KMS-11 (cell line): ENCODE measurements at regions not wholly inside any gene's neighbourhood (a gene's known extent, or its start where the extent isn't known, plus 50 kb on each side); places are given as distances from the start of the nearest gene placed in this dataset.

Experiments used
- H2AFZ ChIP-seq: fragments of 200-600 bp; sonication (generic); 2 replicates; pipeline ENCODE4 v1.6.1; 2016; ENCODE audit warnings: antibody characterized with exemption, mixed run types, low read depth
- H3K27ac ChIP-seq: fragments of 200-600 bp; sonication (generic); 2 replicates; pipeline ENCODE4 v1.6.1; 2016; ENCODE audit warnings: mild to moderate bottlenecking, mixed run types
- H3K27me3 ChIP-seq: fragments of 200-600 bp; sonication (generic); 2 replicates; pipeline ENCODE4 v1.6.1; 2017; ENCODE audit warnings: mild to moderate bottlenecking, low read depth, mixed run types, moderate library complexity; ENCODE audit not compliant: insufficient read depth
- H3K36me3 ChIP-seq: fragments of 200-600 bp; sonication (generic); 2 replicates; pipeline ENCODE4 v1.6.1; 2017; ENCODE audit warnings: mild to moderate bottlenecking, mixed run types; ENCODE audit not compliant: insufficient read depth
- H3K4me1 ChIP-seq: fragments of 200-600 bp; sonication (generic); 2 replicates; pipeline ENCODE4 v1.6.1; 2016; ENCODE audit warnings: mild to moderate bottlenecking, low read depth, mixed run types; ENCODE audit not compliant: poor library complexity, severe bottlenecking
- H3K4me2 ChIP-seq: fragments of 200-600 bp; sonication (generic); 2 replicates; pipeline ENCODE4 v1.7.0; 2016; ENCODE audit warnings: mild to moderate bottlenecking, mixed run types
- H3K4me3 ChIP-seq: fragments of 200-600 bp; sonication (generic); IDR thresholded peaks from 2 replicates; pipeline ENCODE4 v1.6.1; 2017; ENCODE audit warnings: low read depth, low read length, mixed read lengths; ENCODE audit not compliant: insufficient read depth
- H3K79me2 ChIP-seq: fragments of 200-600 bp; sonication (generic); 2 replicates; pipeline ENCODE4 v1.6.1; 2016; ENCODE audit warnings: low read depth, mixed run types; ENCODE audit not compliant: insufficient read depth
- H3K9ac ChIP-seq: fragments of 200-600 bp; sonication (generic); 2 replicates; pipeline ENCODE4 v1.6.1; 2016; ENCODE audit warnings: mild to moderate bottlenecking, mixed run types
- H4K20me1 ChIP-seq: fragments of 200-600 bp; sonication (generic); 2 replicates; pipeline ENCODE4 v1.6.1; 2016; ENCODE audit warnings: mild to moderate bottlenecking, mixed run types; ENCODE audit not compliant: insufficient read depth
- CTCF ChIP-seq: fragments of 200-600 bp; sonication (generic); conservative IDR thresholded peaks from 2 replicates; pipeline ENCODE4 v1.6.1; 2017; ENCODE audit warnings: low read depth, mild to moderate bottlenecking, antibody characterized with exemption, low read length, moderate library complexity, mixed read lengths

- TF ChIP-seq CTCF, result no peak
- H3K4me3 ChIP-seq, result no peak overlapping the region
- no peaks in the 10 kb centered on the region for H3K79me2 ChIP-seq
- no peaks in the 10 kb centered on the region for H3K36me3 ChIP-seq
- H3K4me1 ChIP-seq, result no peaks in the 10 kb centered on the region
- no peak overlapping the region for H3K27ac ChIP-seq
- H3K9ac ChIP-seq, result no peak overlapping the region
- no peak overlapping the region for H2AFZ ChIP-seq
- no peaks in the 10 kb centered on the region for H3K27me3 ChIP-seq
- no peak overlapping the region for H3K4me2 ChIP-seq
- no peaks in the 10 kb centered on the region for H4K20me1 ChIP-seq
These were observed 140.4 kb upstream of the BMPER start for GRCh38 chr7:33764752-33765451.

- H3K36me3 ChIP-seq, result no peaks in the 10 kb centered on the region
- no peak overlapping the region for H3K9ac ChIP-seq
- H3K27me3 ChIP-seq, result no peaks in the 10 kb centered on the region
- no peaks in the 10 kb centered on the region for H3K4me1 ChIP-seq
- no peak for TF ChIP-seq CTCF
- H3K4me3 ChIP-seq, result no peak overlapping the region
- no peak overlapping the region for H3K4me2 ChIP-seq
- H3K79me2 ChIP-seq, result no peaks in the 10 kb centered on the region
- no peak overlapping the region for H3K27ac ChIP-seq
- no peaks in the 10 kb centered on the region for H4K20me1 ChIP-seq
- H2AFZ ChIP-seq, result no peak overlapping the region
These were observed 138.9 kb upstream of the BMPER start for GRCh38 chr7:33766405-33766804.

- H4K20me1 ChIP-seq, result no peaks in the 10 kb centered on the region
- H2AFZ ChIP-seq, result no peak overlapping the region
- H3K79me2 ChIP-seq, result no peaks in the 10 kb centered on the region
- no peaks in the 10 kb centered on the region for H3K36me3 ChIP-seq
- no peaks in the 10 kb centered on the region for H3K27me3 ChIP-seq
- no peak overlapping the region for H3K4me3 ChIP-seq
- no peak overlapping the region for H3K27ac ChIP-seq
- no peak overlapping the region for H3K4me2 ChIP-seq
- no peak overlapping the region for H3K9ac ChIP-seq
- H3K4me1 ChIP-seq, result no peaks in the 10 kb centered on the region
- no peak for TF ChIP-seq CTCF
These were observed 135.4 kb upstream of the BMPER start for GRCh38 chr7:33769930-33770329.

- Histone ChIP-seq H3K27me3 (no peaks in the 10 kb centered on the region), H3K4me2 (no peak overlapping the region), H3K36me3 (no peaks in the 10 kb centered on the region), H3K4me1 (no peaks in the 10 kb centered on the region), H4K20me1 (no peaks in the 10 kb centered on the region), H3K9ac (no peak overlapping the region), H3K27ac (no peak overlapping the region), H3K79me2 (no peaks in the 10 kb centered on the region), H3K4me3 (no peak overlapping the region), H2AFZ (no peak overlapping the region)
- TF ChIP-seq CTCF, result no peak
These were observed 134.8 kb upstream of the BMPER start for GRCh38 chr7:33770576-33770975.
